Fibroblast of lung (primary cell): ENCODE measurements at regions not wholly inside any gene's neighbourhood (a gene's known extent, or its start where the extent isn't known, plus 50 kb on each side); places are given as distances from the start of the nearest gene placed in this dataset.

Source experiments
- DNase-seq, 2 donors: peaks; one replicate each; pipeline versions ENCODE4 v3.0.0 to v3.0.0-alpha.2; 2010; ENCODE audit warnings: low read depth in 2 of 2
- H2AFZ ChIP-seq: 2 replicates; pipeline ENCODE4 v1.5.1; 2012; ENCODE audit warnings: low read length, control low read depth, inconsistent platforms
- H3K27ac ChIP-seq: 2 replicates; pipeline ENCODE4 v1.5.1; 2011; ENCODE audit warnings: low read length, control low read depth; ENCODE audit not compliant: insufficient read depth
- H3K27me3 ChIP-seq: 2 replicates; pipeline ENCODE4 v1.5.1; 2011; ENCODE audit warnings: mild to moderate bottlenecking, low read length; ENCODE audit not compliant: control insufficient read depth, insufficient read depth
- H3K36me3 ChIP-seq: 2 replicates; pipeline ENCODE4 v1.5.1; 2011; ENCODE audit warnings: low read length; ENCODE audit not compliant: control insufficient read depth, insufficient read depth
- H3K4me1 ChIP-seq: 2 replicates; pipeline ENCODE4 v1.5.1; 2011; ENCODE audit warnings: low read length; ENCODE audit not compliant: control insufficient read depth, insufficient read depth; ENCODE audit errors: extremely low read depth
- H3K4me2 ChIP-seq: 2 replicates; pipeline ENCODE4 v1.5.1; 2011; ENCODE audit warnings: low read length, control low read depth; ENCODE audit not compliant: insufficient read depth; ENCODE audit errors: extremely low read depth
- H3K4me3 ChIP-seq, 4 experiments: fragments of 200-600 bp in 1 of 4; sonication (generic) in 1 of 4; replicated peaks in 1 of 4; 2 replicates each; pipeline ENCODE4 v1.5.1; 2011 to 2016; ENCODE audit warnings: low read length in 4 of 4, low read depth in 3 of 4, mild to moderate bottlenecking in 3 of 4, control low read depth in 2 of 4, inconsistent platforms in 1 of 4, mixed read lengths in 1 of 4; ENCODE audit not compliant: insufficient read depth in 1 of 4; ENCODE audit errors: control extremely low read depth in 1 of 4
- H3K79me2 ChIP-seq: 2 replicates; pipeline ENCODE4 v1.5.1; 2012; ENCODE audit warnings: mild to moderate bottlenecking, low read length, inconsistent platforms; ENCODE audit not compliant: control insufficient read depth, insufficient read depth
- H3K9ac ChIP-seq: 2 replicates; pipeline ENCODE4 v1.5.1; 2011; ENCODE audit warnings: mild to moderate bottlenecking, low read length, control low read depth; ENCODE audit not compliant: insufficient read depth
- H3K9me3 ChIP-seq: 2 replicates; pipeline ENCODE4 v1.5.1; 2012; ENCODE audit warnings: low read depth, low read length; ENCODE audit not compliant: control insufficient read depth, insufficient read depth
- H4K20me1 ChIP-seq: 2 replicates; pipeline ENCODE4 v1.5.1; 2011; ENCODE audit warnings: low read length; ENCODE audit not compliant: control insufficient read depth, insufficient read depth; ENCODE audit errors: extremely low read depth
- CTCF ChIP-seq, 2 donors: IDR thresholded peaks in 1 of 2; conservative IDR thresholded peaks in 1 of 2; 1 replicate in 1 of 2; 2 replicates in 1 of 2; pipeline ENCODE4 v1.5.1; 2011 to 2012; ENCODE audit warnings: low read length in 2 of 2, control low read depth in 1 of 2, inconsistent platforms in 1 of 2, low read depth in 1 of 2, mild to moderate bottlenecking in 1 of 2
- EZH2 ChIP-seq: IDR thresholded peaks from 2 replicates; pipeline ENCODE4 v1.5.1; 2012; ENCODE audit warnings: low read length, control low read depth, mild to moderate bottlenecking; ENCODE audit errors: missing control alignments

- H3K9ac ChIP-seq: no peak overlapping the region
- TF ChIP-seq CTCF (conservative IDR thresholded peaks at IDR 0.05 in 1 of 2, IDR thresholded peaks at IDR 0.05 in 1 of 2; ENCODE audit: low read depth in 1 of 2, low read length in 2 of 2) (no peak), EZH2 (no peak)
- no peaks in the 10 kb centered on the region for H3K9me3 ChIP-seq
- DNase-seq: peak in 1 of 2 donors; percentile 89
- H3K27ac ChIP-seq: no peak overlapping the region
- H3K4me2 ChIP-seq: no peak overlapping the region
- H3K27me3 ChIP-seq: no peaks in the 10 kb centered on the region
- no peaks in the 10 kb centered on the region for H3K36me3 ChIP-seq
- no peaks in the 10 kb centered on the region for H4K20me1 ChIP-seq
- no peaks in the 10 kb centered on the region for H3K4me1 ChIP-seq
- no peaks in the 10 kb centered on the region for H3K79me2 ChIP-seq
- peak overlapping the region; percentile 48 for H2AFZ ChIP-seq
- H3K4me3 ChIP-seq: no peak overlapping the region
These were observed 425.5 kb downstream of the TENT5A start for GRCh38 chr6:81326881-81327561.

- DNase-seq: peak; percentile 3 to 54
- TF ChIP-seq CTCF (conservative IDR thresholded peaks at IDR 0.05 in 1 of 2, IDR thresholded peaks at IDR 0.05 in 1 of 2; ENCODE audit: low read depth in 1 of 2, low read length in 2 of 2) (no peak), EZH2 (no peak)
- Histone ChIP-seq H4K20me1 (no peaks in the 10 kb centered on the region), H3K27ac (no peak overlapping the region), H3K9ac (no peak overlapping the region), H2AFZ (no peak overlapping the region), H3K9me3 (no peaks in the 10 kb centered on the region), H3K4me2 (no peak overlapping the region), H3K79me2 (no peaks in the 10 kb centered on the region), H3K27me3 (no peaks in the 10 kb centered on the region), H3K36me3 (no peaks in the 10 kb centered on the region), H3K4me3 (no peak overlapping the region), H3K4me1 (no peaks in the 10 kb centered on the region)
These were observed 442.7 kb downstream of the TENT5A start for GRCh38 chr6:81309811-81310210.

GRCh38 chr6:81308577-81309279, 443.8 kb downstream of the TENT5A start:
- H3K4me2 ChIP-seq: no peak overlapping the region
- no peaks in the 10 kb centered on the region for H3K36me3 ChIP-seq
- no peaks in the 10 kb centered on the region for H3K4me1 ChIP-seq
- TF ChIP-seq EZH2: no peak
- no peak for TF ChIP-seq CTCF (conservative IDR thresholded peaks at IDR 0.05 in 1 of 2, IDR thresholded peaks at IDR 0.05 in 1 of 2; ENCODE audit: low read depth in 1 of 2, low read length in 2 of 2)
- no peak overlapping the region for H2AFZ ChIP-seq
- no peaks in the 10 kb centered on the region for H3K9me3 ChIP-seq
- no peak for DNase-seq
- no peak overlapping the region for H3K4me3 ChIP-seq
- no peak overlapping the region for H3K27ac ChIP-seq
- no peak overlapping the region for H3K9ac ChIP-seq
- H3K79me2 ChIP-seq: no peaks in the 10 kb centered on the region
- no peaks in the 10 kb centered on the region for H4K20me1 ChIP-seq
- H3K27me3 ChIP-seq: no peaks in the 10 kb centered on the region
